A549 (cell line): ENCODE measurements at regions not wholly inside any gene's neighbourhood (a gene's known extent, or its start where the extent isn't known, plus 50 kb on each side); places are given as distances from the start of the nearest gene placed in this dataset.

Experiments
- ATAC-seq, 2 experiments: fragments of 200-7000 bp in 1 of 2; fragments of >200 bp in 1 of 2; cut with Nextera tagmentation in 1 of 2; cut with Tn5 transposase in 1 of 2; 3 replicates each; pipeline versions ENCODE4 v1.8.0 to v1.9.1; 2018 to 2020; ENCODE audit warnings: mild to moderate bottlenecking in 1 of 2, moderate library complexity in 1 of 2
- CTCF ChIA-PET: fragments of 300-600 bp; sonication (Branson Sonifier 250); formaldehyde crosslinking; extraction: SDS; loops from one replicate; lab custom pipeline; 2021; ENCODE audit warnings: antibody characterized with exemption, inconsistent platforms; lab: Yijun Ruan, JAX
- POLR2A ChIA-PET: fragments of 350-600 bp; formaldehyde crosslinking; extraction: SDS; loops from one replicate; lab custom pipeline; 2021; ENCODE audit warnings: antibody characterized with exemption, inconsistent platforms; lab: Yijun Ruan, JAX
- DNase-seq, 2 experiments: peaks; one replicate each; pipeline versions ENCODE4 v3.0.0 to v3.0.0-alpha.2; 2011 to 2016; ENCODE audit warnings: low read depth in 1 of 2, low spot score in 1 of 2
- FAIRE-seq: peaks from 2 replicates; lab custom pipeline; 2011; peaks lifted over from hg19 to GRCh38; lab: Jason Lieb, UNC
- H3K27ac ChIP-seq, 2 experiments: fragments of >200 bp; sonication (Bioruptor Twin); formaldehyde crosslinking; 3 replicates each; pipeline ENCODE4 v1.5.1; 2016 to 2017
- H3K4me1 ChIP-seq: fragments of >200 bp; sonication (Bioruptor Twin); formaldehyde crosslinking; 3 replicates; pipeline ENCODE4 v1.6.1; 2016
- H3K4me2 ChIP-seq: fragments of >200 bp; sonication (Bioruptor Twin); formaldehyde crosslinking; 3 replicates; pipeline ENCODE4 v1.6.1; 2016
- H3K4me3 ChIP-seq: fragments of >200 bp; sonication (Bioruptor Twin); formaldehyde crosslinking; 3 replicates; pipeline ENCODE4 v1.5.1; 2016
- H3K9me3 ChIP-seq: fragments of >200 bp; sonication (Bioruptor Twin); formaldehyde crosslinking; 3 replicates; pipeline ENCODE4 v1.6.1; 2016
- ATOH8 ChIP-seq: fragments of 250-450 bp; sonication (Bioruptor Pico); IDR thresholded peaks from 2 replicates; pipeline ENCODE4 v1.5.0; 2020; ENCODE audit warnings: low read depth, mild to moderate bottlenecking, moderate library complexity
- BCL3 ChIP-seq: fragments of >200 bp; sonication (Bioruptor Twin); formaldehyde crosslinking; IDR thresholded peaks from 3 replicates; pipeline ENCODE4 v1.6.1; 2016
- CBX2 ChIP-seq: fragments of 200-600 bp; sonication (generic); IDR thresholded peaks from 2 replicates; pipeline ENCODE4 v1.6.1; 2016; ENCODE audit warnings: low read depth, mild to moderate bottlenecking, borderline replicate concordance
- CBX8 ChIP-seq: fragments of 200-600 bp; sonication (generic); IDR thresholded peaks from 2 replicates; pipeline ENCODE4 v1.6.1; 2016
- CEBPB ChIP-seq, 2 experiments: fragments of >200 bp in 1 of 2; sonication (Bioruptor Twin) in 1 of 2; formaldehyde crosslinking in 1 of 2; IDR thresholded peaks; 2 replicates each; pipeline ENCODE4 v1.6.1; 2012 to 2016
- CHD2 ChIP-seq: fragments of 150-350 bp; IDR thresholded peaks from 2 replicates; pipeline ENCODE4 v1.6.1; 2014; ENCODE audit warnings: low read length; ENCODE audit not compliant: partially characterized antibody
- FOSL2 ChIP-seq, 2 experiments: fragments of 450-650 bp in 1 of 2; fragments of >200 bp in 1 of 2; sonication (Bioruptor Twin) in 1 of 2; formaldehyde crosslinking; IDR thresholded peaks; 2 replicates each; pipeline versions ENCODE4 v1.5.0 to v1.6.1; 2016 to 2020; ENCODE audit warnings: mild to moderate bottlenecking in 1 of 2, moderate library complexity in 1 of 2
- GATA3 ChIP-seq: IDR thresholded peaks from 2 replicates; pipeline ENCODE4 v1.6.1; 2012; ENCODE audit warnings: borderline replicate concordance
- HOXB5 ChIP-seq: fragments of 250-450 bp; sonication (Bioruptor Pico); IDR thresholded peaks from 2 replicates; pipeline ENCODE4 v1.5.0; 2020; ENCODE audit warnings: mild to moderate bottlenecking, moderate library complexity
- JUNB ChIP-seq: fragments of >200 bp; sonication (Bioruptor Twin); formaldehyde crosslinking; IDR thresholded peaks from 2 replicates; pipeline ENCODE4 v1.6.1; 2016
- KDM1A ChIP-seq: fragments of 200-600 bp; sonication (generic); IDR thresholded peaks from 2 replicates; pipeline ENCODE4 v1.6.1; 2016; ENCODE audit warnings: low read depth, mild to moderate bottlenecking
- KDM5A ChIP-seq: fragments of 200-600 bp; sonication (generic); IDR thresholded peaks from 2 replicates; pipeline ENCODE4 v1.6.1; 2016; ENCODE audit warnings: antibody characterized with exemption, mild to moderate bottlenecking
- MAFK ChIP-seq: fragments of 450-650 bp; IDR thresholded peaks from 2 replicates; pipeline ENCODE4 v1.6.1; 2014; ENCODE audit not compliant: partially characterized antibody
- MAZ ChIP-seq: fragments of 150-350 bp; IDR thresholded peaks from 2 replicates; pipeline ENCODE4 v1.6.1; 2014; ENCODE audit warnings: antibody characterized with exemption, low read depth, low read length, borderline replicate concordance
- PHF8 ChIP-seq: fragments of 200-600 bp; sonication (generic); IDR thresholded peaks from 2 replicates; pipeline ENCODE4 v1.6.1; 2016; ENCODE audit warnings: low read depth, mild to moderate bottlenecking, antibody characterized with exemption, moderate library complexity, borderline replicate concordance
- RARB ChIP-seq: fragments of 250-450 bp; sonication (Bioruptor Pico); IDR thresholded peaks from 2 replicates; pipeline ENCODE4 v1.8.0; 2021; ENCODE audit warnings: mild to moderate bottlenecking, moderate library complexity
- RFX5 ChIP-seq: fragments of 450-650 bp; IDR thresholded peaks from 2 replicates; pipeline ENCODE4 v1.7.1; 2014; ENCODE audit warnings: antibody characterized with exemption, mild to moderate bottlenecking, moderate library complexity
- SMC3 ChIP-seq: fragments of >200 bp; sonication (Bioruptor Twin); formaldehyde crosslinking; IDR thresholded peaks from 3 replicates; pipeline ENCODE4 v1.6.1; 2018; ENCODE audit warnings: inconsistent platforms
- USF2 ChIP-seq: fragments of 450-650 bp; IDR thresholded peaks from 2 replicates; pipeline ENCODE4 v1.6.1; 2014; ENCODE audit warnings: antibody characterized with exemption
- ZFP36 ChIP-seq: fragments of 450-650 bp; IDR thresholded peaks from 2 replicates; pipeline ENCODE4 v1.6.1; 2014; ENCODE audit warnings: borderline replicate concordance; ENCODE audit not compliant: partially characterized antibody
- WGBS: methylation state at CpG from one replicate; pipeline ENCODE4 v1.1.6; 2017; ENCODE audit errors: missing lambda C conversion rate; 5-methylcytosine and 5-hydroxymethylcytosine counted together
- TF ChIP-seq, protein P1 (sequence below): fragments of >200 bp; sonication (Bioruptor Twin); formaldehyde crosslinking; IDR thresholded peaks from 3 replicates; pipeline ENCODE4 v1.5.1; 2016

GRCh38 chr2:6054161-6054671, 362.0 kb downstream of the SOX11 start:
- TF ChIP-seq CBX8 (no peak), BCL3 (no peak), HOXB5 (CRISPR knock-in tag) (no peak), MAZ (no peak), RARB (CRISPR knock-in tag) (no peak), CEBPB (IDR thresholded peaks at IDR 0.05) (no peak), CBX2 (no peak), KDM5A (no peak), PHF8 (no peak), GATA3 (no peak), ATOH8 (CRISPR knock-in tag) (no peak), CHD2 (no peak), SMC3 (no peak), FOSL2 (IDR thresholded peaks at IDR 0.05) (no peak), FOSL2 (CRISPR knock-in tag; IDR thresholded peaks at IDR 0.05) (no peak), MAFK (no peak)
- TF ChIP-seq, protein P1, sequence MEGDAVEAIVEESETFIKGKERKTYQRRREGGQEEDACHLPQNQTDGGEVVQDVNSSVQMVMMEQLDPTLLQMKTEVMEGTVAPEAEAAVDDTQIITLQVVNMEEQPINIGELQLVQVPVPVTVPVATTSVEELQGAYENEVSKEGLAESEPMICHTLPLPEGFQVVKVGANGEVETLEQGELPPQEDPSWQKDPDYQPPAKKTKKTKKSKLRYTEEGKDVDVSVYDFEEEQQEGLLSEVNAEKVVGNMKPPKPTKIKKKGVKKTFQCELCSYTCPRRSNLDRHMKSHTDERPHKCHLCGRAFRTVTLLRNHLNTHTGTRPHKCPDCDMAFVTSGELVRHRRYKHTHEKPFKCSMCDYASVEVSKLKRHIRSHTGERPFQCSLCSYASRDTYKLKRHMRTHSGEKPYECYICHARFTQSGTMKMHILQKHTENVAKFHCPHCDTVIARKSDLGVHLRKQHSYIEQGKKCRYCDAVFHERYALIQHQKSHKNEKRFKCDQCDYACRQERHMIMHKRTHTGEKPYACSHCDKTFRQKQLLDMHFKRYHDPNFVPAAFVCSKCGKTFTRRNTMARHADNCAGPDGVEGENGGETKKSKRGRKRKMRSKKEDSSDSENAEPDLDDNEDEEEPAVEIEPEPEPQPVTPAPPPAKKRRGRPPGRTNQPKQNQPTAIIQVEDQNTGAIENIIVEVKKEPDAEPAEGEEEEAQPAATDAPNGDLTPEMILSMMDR, result no peak
- TF ChIP-seq, all 56 proteins: peak for 0
- 5% methylated on average over 7 of the region's 7 CpGs for WGBS
- Histone ChIP-seq H3K4me1 (no peaks in the 10 kb centered on the region), H3K9me3 (no peaks in the 10 kb centered on the region; the same call in 2 of the 3 replicates), H3K4me3 (no peak overlapping the region), H3K27ac (no peak overlapping the region), H3K4me2 (no peak overlapping the region)
- POLR2A ChIA-PET, result no interaction called here
- no peak for ATAC-seq
- FAIRE-seq, result no peak
- DNase-seq, result no peak
- CTCF ChIA-PET, result no interaction called here

DNA sequence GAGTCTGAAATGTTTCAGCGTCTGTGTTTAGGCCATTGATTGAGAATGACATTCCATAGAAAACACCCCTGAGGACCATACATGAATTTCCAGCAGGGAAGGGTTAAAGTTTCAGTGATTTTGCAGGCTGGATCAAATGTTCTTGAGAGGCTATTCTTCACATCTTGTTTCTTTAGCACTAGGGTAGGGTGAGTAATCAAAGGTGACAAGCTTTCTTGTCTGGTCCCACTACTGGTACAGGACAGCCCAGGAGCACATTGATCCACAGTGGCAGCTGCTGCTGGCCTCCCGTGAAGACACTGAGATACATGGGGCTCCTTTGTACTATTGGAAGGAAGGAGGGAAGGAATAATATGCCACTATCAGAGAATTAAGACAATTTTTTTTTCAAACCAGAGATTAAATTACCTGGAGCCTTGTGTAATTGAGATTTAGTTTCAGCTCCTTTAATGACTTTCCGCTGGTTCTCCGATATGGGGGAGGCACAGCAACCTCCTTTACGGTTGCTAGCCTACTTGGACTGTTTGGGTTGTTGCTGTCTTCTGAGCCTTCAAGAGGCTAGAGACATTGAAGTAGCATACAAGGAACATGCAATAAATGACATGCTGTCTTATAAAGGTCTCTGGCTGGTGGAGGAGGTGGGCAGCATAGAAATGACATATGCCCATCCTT, 368.9 kb downstream of the SOX11 start:
- CTCF ChIA-PET, result interaction anchor here (1.0 kb wide), 1 partner anchor 44 kb away, joined by 3 read pairs; no protein-coding TSS in a partner anchor
- H3K4me2 ChIP-seq, result no peak overlapping the region
- no peak for FAIRE-seq
- no peak overlapping the region for H3K27ac ChIP-seq
- 4% methylated on average over 5 of the region's 5 CpGs for WGBS
- TF ChIP-seq CHD2 (no peak), JUNB (no peak), RFX5 (no peak), ATOH8 (CRISPR knock-in tag) (no peak), FOSL2 (IDR thresholded peaks at IDR 0.05) (no peak), FOSL2 (CRISPR knock-in tag; IDR thresholded peaks at IDR 0.05) (no peak), KDM1A (no peak), BCL3 (no peak), USF2 (no peak), RARB (CRISPR knock-in tag) (no peak), GATA3 (no peak), ZFP36 (no peak)
- TF ChIP-seq, all 56 proteins: peak for 0
- H3K4me3 ChIP-seq, result no peak overlapping the region
- H3K4me1 ChIP-seq, result no peaks in the 10 kb centered on the region
- ATAC-seq, result no peak
- POLR2A ChIA-PET, result no interaction called here
- no peak for DNase-seq
- no peaks in the 10 kb centered on the region for H3K9me3 ChIP-seq
